SK-N-SH (cell line): ENCODE measurements at regions not wholly inside any gene's neighbourhood (a gene's known extent, or its start where the extent isn't known, plus 50 kb on each side); places are given as distances from the start of the nearest gene placed in this dataset.

Experiments
- MXI1 ChIP-seq: IDR thresholded peaks from 2 replicates; pipeline ENCODE4 v1.6.1; 2012; ENCODE audit warnings: mild to moderate bottlenecking, low read depth, low read length, improper control_type of control experiment
- TAF1 ChIP-seq: IDR thresholded peaks from 2 replicates; pipeline ENCODE4 v1.6.1; 2012; ENCODE audit warnings: low read depth, mild to moderate bottlenecking, low read length, moderate library complexity, borderline replicate concordance
- USF1 ChIP-seq: IDR thresholded peaks from 2 replicates; pipeline ENCODE4 v1.4.0; 2012; ENCODE audit warnings: low read depth, borderline replicate concordance
- TF ChIP-seq, protein P1 (sequence below): fragments of 200-600 bp; sonication (generic); IDR thresholded peaks from 2 replicates; pipeline ENCODE4 v1.6.1; 2017; ENCODE audit warnings: antibody characterized with exemption, mild to moderate bottlenecking, moderate library complexity

DNA sequence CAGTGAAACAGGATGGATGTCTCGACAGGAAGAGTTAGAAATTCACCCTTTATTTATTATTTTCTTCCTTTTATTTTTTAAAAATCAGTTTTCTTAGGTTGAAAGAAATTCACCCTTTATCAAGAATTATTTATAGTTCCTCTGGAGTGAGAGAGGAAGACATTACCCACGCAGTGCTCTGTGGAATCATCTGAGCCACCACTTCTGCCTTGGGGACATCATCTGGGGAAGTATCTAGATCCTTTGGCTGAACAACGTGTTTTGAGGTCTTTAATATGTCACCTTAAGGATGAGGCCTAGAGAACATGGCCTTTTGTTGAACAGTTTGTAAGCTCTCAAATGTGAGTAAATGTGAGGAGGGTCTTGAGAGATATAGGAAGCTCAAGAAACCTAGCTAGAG is 183.3 kb downstream of the UTP18 start:
- TF ChIP-seq, protein P1, sequence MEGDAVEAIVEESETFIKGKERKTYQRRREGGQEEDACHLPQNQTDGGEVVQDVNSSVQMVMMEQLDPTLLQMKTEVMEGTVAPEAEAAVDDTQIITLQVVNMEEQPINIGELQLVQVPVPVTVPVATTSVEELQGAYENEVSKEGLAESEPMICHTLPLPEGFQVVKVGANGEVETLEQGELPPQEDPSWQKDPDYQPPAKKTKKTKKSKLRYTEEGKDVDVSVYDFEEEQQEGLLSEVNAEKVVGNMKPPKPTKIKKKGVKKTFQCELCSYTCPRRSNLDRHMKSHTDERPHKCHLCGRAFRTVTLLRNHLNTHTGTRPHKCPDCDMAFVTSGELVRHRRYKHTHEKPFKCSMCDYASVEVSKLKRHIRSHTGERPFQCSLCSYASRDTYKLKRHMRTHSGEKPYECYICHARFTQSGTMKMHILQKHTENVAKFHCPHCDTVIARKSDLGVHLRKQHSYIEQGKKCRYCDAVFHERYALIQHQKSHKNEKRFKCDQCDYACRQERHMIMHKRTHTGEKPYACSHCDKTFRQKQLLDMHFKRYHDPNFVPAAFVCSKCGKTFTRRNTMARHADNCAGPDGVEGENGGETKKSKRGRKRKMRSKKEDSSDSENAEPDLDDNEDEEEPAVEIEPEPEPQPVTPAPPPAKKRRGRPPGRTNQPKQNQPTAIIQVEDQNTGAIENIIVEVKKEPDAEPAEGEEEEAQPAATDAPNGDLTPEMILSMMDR = no peak
- TF ChIP-seq TAF1 (no peak), USF1 (no peak), MXI1 (no peak)
